SK-N-SH (cell line): ENCODE measurements at regions not wholly inside any gene's neighbourhood (a gene's known extent, or its start where the extent isn't known, plus 50 kb on each side); places are given as distances from the start of the nearest gene placed in this dataset.

ENCODE experiments used
- CTCF ChIA-PET: fragments of 300-600, 350-600 bp; formaldehyde crosslinking; extraction: SDS; loops from one replicate; lab custom pipeline; 2021; lab: Yijun Ruan, JAX
- POLR2A ChIA-PET: fragments of 350-600 bp; sonication (Branson Sonifier 250); formaldehyde crosslinking; extraction: SDS; loops from one replicate; lab custom pipeline; 2020; ENCODE audit warnings: antibody characterized with exemption, inconsistent platforms; lab: Yijun Ruan, JAX
- DNase-seq: peaks from one replicate; pipeline ENCODE4 v3.0.0; 2012
- H2AFZ ChIP-seq: fragments of 200-600 bp; sonication (generic); 2 replicates; pipeline ENCODE4 v1.8.1; 2016; ENCODE audit warnings: antibody characterized with exemption, mild to moderate bottlenecking, low read depth
- H3F3A ChIP-seq: fragments of 200-600 bp; sonication (generic); replicated peaks from 2 replicates; pipeline ENCODE3; 2016; ENCODE audit warnings: antibody characterized with exemption, mild to moderate bottlenecking; ENCODE audit not compliant: insufficient read depth
- H3K27ac ChIP-seq, 2 experiments: fragments of 200-500 bp in 1 of 2; fragments of 200-600 bp in 1 of 2; sonication (Bioruptor generic) in 1 of 2; sonication (generic), shearing (Covaris generic) in 1 of 2; 2 replicates each; pipeline versions ENCODE4 v1.5.1 to v1.6.1; 2014 to 2016; ENCODE audit warnings: low read depth in 2 of 2, inconsistent platforms in 1 of 2, low read length in 1 of 2, mild to moderate bottlenecking in 1 of 2, mixed read lengths in 1 of 2
- H3K27me3 ChIP-seq: fragments of 200-600 bp; sonication (generic), shearing (Covaris generic); 2 replicates; pipeline ENCODE4 v1.6.1; 2016; ENCODE audit warnings: mixed run types; ENCODE audit not compliant: insufficient read depth
- H3K36me3 ChIP-seq, 2 experiments: fragments of 200-500 bp in 1 of 2; fragments of 200-600 bp in 1 of 2; sonication (Bioruptor generic) in 1 of 2; sonication (generic) in 1 of 2; replicated peaks in 1 of 2; 2 replicates each; pipeline versions ENCODE3 to v1.5.1; 2014 to 2016; ENCODE audit warnings: low read length in 1 of 2, mild to moderate bottlenecking in 1 of 2; ENCODE audit not compliant: insufficient read depth in 2 of 2, control insufficient read depth in 1 of 2
- H3K4me1 ChIP-seq, 2 experiments: fragments of 200-500 bp in 1 of 2; fragments of 200-600 bp in 1 of 2; sonication (Bioruptor generic) in 1 of 2; sonication (generic), shearing (Covaris generic) in 1 of 2; 2 replicates each; pipeline versions ENCODE4 v1.5.1 to v1.6.1; 2014 to 2016; ENCODE audit warnings: low read depth in 1 of 2, low read length in 1 of 2, mixed run types in 1 of 2; ENCODE audit not compliant: insufficient read depth in 2 of 2, control insufficient read depth in 1 of 2
- H3K4me2 ChIP-seq: fragments of 200-600 bp; sonication (generic), shearing (Covaris generic); 2 replicates; pipeline ENCODE4 v1.6.1; 2017; ENCODE audit warnings: mixed run types
- H3K4me3 ChIP-seq, 2 experiments: fragments of 200-500 bp in 1 of 2; fragments of 200-600 bp in 1 of 2; sonication (Bioruptor generic) in 1 of 2; sonication (generic), shearing (Covaris generic) in 1 of 2; 2 replicates each; pipeline versions ENCODE4 v1.5.1 to v1.8.1; 2014 to 2016; ENCODE audit warnings: low read depth in 2 of 2, inconsistent platforms in 1 of 2, low read length in 1 of 2, mild to moderate bottlenecking in 1 of 2, mixed read lengths in 1 of 2, moderate library complexity in 1 of 2
- H3K79me2 ChIP-seq: fragments of 200-600 bp; sonication (generic); 2 replicates; pipeline ENCODE4 v1.8.1; 2017; ENCODE audit warnings: mild to moderate bottlenecking; ENCODE audit not compliant: insufficient read depth
- H3K9ac ChIP-seq: fragments of 200-600 bp; sonication (generic); 2 replicates; pipeline ENCODE4 v1.6.1; 2017; ENCODE audit warnings: mixed run types
- H3K9me2 ChIP-seq: fragments of 200-600 bp; sonication (generic); 2 replicates; pipeline ENCODE4 v1.6.1; 2017; ENCODE audit warnings: mixed run types
- H3K9me3 ChIP-seq: fragments of 200-600 bp; sonication (generic); 2 replicates; pipeline ENCODE4 v1.6.1; 2017; ENCODE audit warnings: mixed run types, mild to moderate bottlenecking, moderate library complexity
- H4K20me1 ChIP-seq: fragments of 200-600 bp; sonication (generic); 2 replicates; pipeline ENCODE4 v1.6.1; 2017; ENCODE audit warnings: mild to moderate bottlenecking, mixed run types; ENCODE audit not compliant: insufficient read depth
- CHD2 ChIP-seq: fragments of 150-350 bp; IDR thresholded peaks from 2 replicates; pipeline ENCODE4 v1.6.1; 2018; ENCODE audit warnings: low read length; ENCODE audit not compliant: partially characterized antibody
- ELF1 ChIP-seq: IDR thresholded peaks from 2 replicates; pipeline ENCODE4 v1.4.0; 2012
- EP300 ChIP-seq, 2 experiments: IDR thresholded peaks; 2 replicates each; pipeline versions ENCODE4 v1.4.0 to v1.6.1; 2012; ENCODE audit warnings: borderline replicate concordance in 1 of 2, low read depth in 1 of 2, low read length in 1 of 2
- EZH2phosphoT487 ChIP-seq: fragments of 200-600 bp; sonication (generic); IDR thresholded peaks from 2 replicates; pipeline ENCODE4 v1.6.1; 2017; ENCODE audit warnings: low read depth, mixed run types, mild to moderate bottlenecking, antibody characterized with exemption, moderate library complexity, borderline replicate concordance
- FOXJ3 ChIP-seq: sonication (generic); formaldehyde crosslinking; IDR thresholded peaks from 2 replicates; pipeline ENCODE4 v1.5.1; 2020; ENCODE audit warnings: mild to moderate bottlenecking, missing genetic modification reagents
- JUND ChIP-seq: IDR thresholded peaks from 2 replicates; pipeline ENCODE4 v1.4.0; 2012
- MXI1 ChIP-seq: IDR thresholded peaks from 2 replicates; pipeline ENCODE4 v1.6.1; 2012; ENCODE audit warnings: mild to moderate bottlenecking, low read depth, low read length, improper control_type of control experiment
- NFIC ChIP-seq: IDR thresholded peaks from 2 replicates; pipeline ENCODE4 v1.4.0; 2012; ENCODE audit warnings: borderline replicate concordance
- NRF1 ChIP-seq: IDR thresholded peaks from 2 replicates; pipeline ENCODE4 v1.6.1; 2012; ENCODE audit warnings: low read depth, mild to moderate bottlenecking, low read length
- RAD21 ChIP-seq: IDR thresholded peaks from 2 replicates; pipeline ENCODE4 v1.6.1; 2012; ENCODE audit warnings: mild to moderate bottlenecking, low read length
- RFX5 ChIP-seq: IDR thresholded peaks from 2 replicates; pipeline ENCODE4 v1.6.1; 2012; ENCODE audit warnings: mild to moderate bottlenecking, improper control_type of control experiment, low read length
- SIN3A ChIP-seq: IDR thresholded peaks from 2 replicates; pipeline ENCODE4 v1.6.1; 2012; ENCODE audit warnings: low read depth, mild to moderate bottlenecking, low read length, moderate library complexity, borderline replicate concordance
- SMC3 ChIP-seq: IDR thresholded peaks from 2 replicates; pipeline ENCODE4 v1.6.1; 2012; ENCODE audit warnings: low read depth, low read length, improper control_type of control experiment
- TAF1 ChIP-seq: IDR thresholded peaks from 2 replicates; pipeline ENCODE4 v1.6.1; 2012; ENCODE audit warnings: low read depth, mild to moderate bottlenecking, low read length, moderate library complexity, borderline replicate concordance
- WGBS: methylation state at CpG from one replicate; pipeline ENCODE4 v1.1.6; 2017; ENCODE audit warnings: low lambda C conversion rate; 5-methylcytosine and 5-hydroxymethylcytosine counted together
- TF ChIP-seq, protein P1 (sequence below): fragments of 200-600 bp; sonication (generic); IDR thresholded peaks from 2 replicates; pipeline ENCODE4 v1.6.1; 2017; ENCODE audit warnings: antibody characterized with exemption, mild to moderate bottlenecking, moderate library complexity
- TF ChIP-seq, protein P2 (sequence below): IDR thresholded peaks from 2 replicates; pipeline ENCODE4 v1.4.0; 2012; ENCODE audit warnings: low read depth, borderline replicate concordance
- TF ChIP-seq, protein P3 (sequence below): IDR thresholded peaks from 2 replicates; pipeline ENCODE4 v1.4.0; 2012; ENCODE audit warnings: low read depth
- TF ChIP-seq, protein P4 (sequence below): fragments of 150-350 bp; IDR thresholded peaks from 2 replicates; pipeline ENCODE4 v1.6.1; 2017; ENCODE audit warnings: antibody characterized with exemption, low read length, low read depth, borderline replicate concordance
- TF ChIP-seq, protein P5 (sequence below): IDR thresholded peaks from 2 replicates; pipeline ENCODE4; 2012

DNA sequence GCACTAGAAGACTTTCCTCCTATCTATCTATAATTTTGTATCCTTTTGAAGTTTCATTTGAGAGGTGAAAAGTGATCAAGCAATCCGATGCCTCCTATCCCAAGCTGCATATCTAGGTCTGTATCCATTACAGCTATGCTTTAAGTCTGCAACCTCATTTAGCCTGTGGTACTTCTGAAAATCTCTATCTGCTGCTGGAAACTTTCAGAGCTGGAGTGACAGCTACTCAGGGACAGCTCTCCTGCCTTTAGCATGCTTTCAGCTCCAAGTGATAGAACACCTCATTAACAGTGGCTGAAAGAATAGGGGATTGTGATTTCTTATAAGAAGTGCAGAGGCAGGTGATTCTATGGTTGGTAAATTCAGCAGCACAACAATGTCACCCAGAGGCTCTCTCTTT is 1153.5 kb downstream of the AACS start:
- CTCF ChIA-PET, result no interaction called here
- no peaks in the 10 kb centered on the region for H4K20me1 ChIP-seq
- no peaks in the 10 kb centered on the region for H3K79me2 ChIP-seq
- TF ChIP-seq MXI1 (no peak), CHD2 (no peak), EP300 (IDR thresholded peaks at IDR 0.05; ENCODE audit: borderline replicate concordance in 1 of 2, low read depth in 1 of 2, low read length in 1 of 2) (no peak), RAD21 (no peak), FOXJ3 (CRISPR knock-in tag) (no peak), EZH2phosphoT487 (no peak), JUND (no peak), SMC3 (no peak), NFIC (no peak), NRF1 (no peak), RFX5 (no peak), TAF1 (no peak), SIN3A (no peak), ELF1 (no peak)
- TF ChIP-seq, protein P1, sequence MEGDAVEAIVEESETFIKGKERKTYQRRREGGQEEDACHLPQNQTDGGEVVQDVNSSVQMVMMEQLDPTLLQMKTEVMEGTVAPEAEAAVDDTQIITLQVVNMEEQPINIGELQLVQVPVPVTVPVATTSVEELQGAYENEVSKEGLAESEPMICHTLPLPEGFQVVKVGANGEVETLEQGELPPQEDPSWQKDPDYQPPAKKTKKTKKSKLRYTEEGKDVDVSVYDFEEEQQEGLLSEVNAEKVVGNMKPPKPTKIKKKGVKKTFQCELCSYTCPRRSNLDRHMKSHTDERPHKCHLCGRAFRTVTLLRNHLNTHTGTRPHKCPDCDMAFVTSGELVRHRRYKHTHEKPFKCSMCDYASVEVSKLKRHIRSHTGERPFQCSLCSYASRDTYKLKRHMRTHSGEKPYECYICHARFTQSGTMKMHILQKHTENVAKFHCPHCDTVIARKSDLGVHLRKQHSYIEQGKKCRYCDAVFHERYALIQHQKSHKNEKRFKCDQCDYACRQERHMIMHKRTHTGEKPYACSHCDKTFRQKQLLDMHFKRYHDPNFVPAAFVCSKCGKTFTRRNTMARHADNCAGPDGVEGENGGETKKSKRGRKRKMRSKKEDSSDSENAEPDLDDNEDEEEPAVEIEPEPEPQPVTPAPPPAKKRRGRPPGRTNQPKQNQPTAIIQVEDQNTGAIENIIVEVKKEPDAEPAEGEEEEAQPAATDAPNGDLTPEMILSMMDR, result no peak
- TF ChIP-seq, protein P2, sequence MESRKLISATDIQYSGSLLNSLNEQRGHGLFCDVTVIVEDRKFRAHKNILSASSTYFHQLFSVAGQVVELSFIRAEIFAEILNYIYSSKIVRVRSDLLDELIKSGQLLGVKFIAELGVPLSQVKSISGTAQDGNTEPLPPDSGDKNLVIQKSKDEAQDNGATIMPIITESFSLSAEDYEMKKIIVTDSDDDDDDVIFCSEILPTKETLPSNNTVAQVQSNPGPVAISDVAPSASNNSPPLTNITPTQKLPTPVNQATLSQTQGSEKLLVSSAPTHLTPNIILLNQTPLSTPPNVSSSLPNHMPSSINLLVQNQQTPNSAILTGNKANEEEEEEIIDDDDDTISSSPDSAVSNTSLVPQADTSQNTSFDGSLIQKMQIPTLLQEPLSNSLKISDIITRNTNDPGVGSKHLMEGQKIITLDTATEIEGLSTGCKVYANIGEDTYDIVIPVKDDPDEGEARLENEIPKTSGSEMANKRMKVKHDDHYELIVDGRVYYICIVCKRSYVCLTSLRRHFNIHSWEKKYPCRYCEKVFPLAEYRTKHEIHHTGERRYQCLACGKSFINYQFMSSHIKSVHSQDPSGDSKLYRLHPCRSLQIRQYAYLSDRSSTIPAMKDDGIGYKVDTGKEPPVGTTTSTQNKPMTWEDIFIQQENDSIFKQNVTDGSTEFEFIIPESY, result no peak
- TF ChIP-seq, protein P3, sequence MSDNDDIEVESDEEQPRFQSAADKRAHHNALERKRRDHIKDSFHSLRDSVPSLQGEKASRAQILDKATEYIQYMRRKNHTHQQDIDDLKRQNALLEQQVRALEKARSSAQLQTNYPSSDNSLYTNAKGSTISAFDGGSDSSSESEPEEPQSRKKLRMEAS, result no peak
- TF ChIP-seq, protein P4, sequence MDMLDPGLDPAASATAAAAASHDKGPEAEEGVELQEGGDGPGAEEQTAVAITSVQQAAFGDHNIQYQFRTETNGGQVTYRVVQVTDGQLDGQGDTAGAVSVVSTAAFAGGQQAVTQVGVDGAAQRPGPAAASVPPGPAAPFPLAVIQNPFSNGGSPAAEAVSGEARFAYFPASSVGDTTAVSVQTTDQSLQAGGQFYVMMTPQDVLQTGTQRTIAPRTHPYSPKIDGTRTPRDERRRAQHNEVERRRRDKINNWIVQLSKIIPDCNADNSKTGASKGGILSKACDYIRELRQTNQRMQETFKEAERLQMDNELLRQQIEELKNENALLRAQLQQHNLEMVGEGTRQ, result no peak
- TF ChIP-seq, protein P5, sequence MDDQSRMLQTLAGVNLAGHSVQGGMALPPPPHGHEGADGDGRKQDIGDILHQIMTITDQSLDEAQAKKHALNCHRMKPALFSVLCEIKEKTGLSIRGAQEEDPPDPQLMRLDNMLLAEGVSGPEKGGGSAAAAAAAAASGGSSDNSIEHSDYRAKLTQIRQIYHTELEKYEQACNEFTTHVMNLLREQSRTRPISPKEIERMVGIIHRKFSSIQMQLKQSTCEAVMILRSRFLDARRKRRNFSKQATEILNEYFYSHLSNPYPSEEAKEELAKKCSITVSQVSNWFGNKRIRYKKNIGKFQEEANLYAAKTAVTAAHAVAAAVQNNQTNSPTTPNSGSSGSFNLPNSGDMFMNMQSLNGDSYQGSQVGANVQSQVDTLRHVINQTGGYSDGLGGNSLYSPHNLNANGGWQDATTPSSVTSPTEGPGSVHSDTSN, result no peak
- no peak overlapping the region for H3K9ac ChIP-seq
- no peak overlapping the region for H3K27ac ChIP-seq
- no peaks in the 10 kb centered on the region for H3K27me3 ChIP-seq
- H3F3A ChIP-seq, result peaks cover 15% of the 10 kb centered on the region
- 0 out of 2 replicates have a peak overlapping the region, but pooled peaks have one; percentile 9 for H2AFZ ChIP-seq
- 33% methylated on average over 1 of the region's 1 CpG for WGBS
- peak overlapping the region; percentile 34; the same call in 1 of the 2 replicates for H3K4me2 ChIP-seq
- no peak overlapping the region for H3K4me3 ChIP-seq
- no peaks in the 10 kb centered on the region; the same call in 1 of the 2 replicates for H3K9me3 ChIP-seq
- DNase-seq, result no peak
- no peaks in the 10 kb centered on the region for H3K36me3 ChIP-seq
- H3K9me2 ChIP-seq, result no peaks in the 10 kb centered on the region
- peaks cover 0 to 3% of the 10 kb centered on the region in 2 experiments; a peak in 1 of 4 replicates for H3K4me1 ChIP-seq
- POLR2A ChIA-PET, result no interaction called here
